ENCODE measurements at regions not wholly inside any gene's neighbourhood (a gene's known extent, or its start where the extent isn't known, plus 50 kb on each side); places are given as distances from the start of the nearest gene placed in this dataset.

GRCh38 chr18:72648481-72648960, 104.4 kb upstream of the CBLN2 start:
- no peaks in the 10 kb centered on the region for H3K9me3 ChIP-seq (ENCODE audit: control insufficient read depth, low read length)
- H3K27me3 ChIP-seq (ENCODE audit: control insufficient read depth in 1 of 2, insufficient read depth in 2 of 2, low read length in 1 of 2): no peaks in the 10 kb centered on the region
- ATAC-seq (ENCODE audit: low FRiP score) (no peak), DNase-seq (no peak)
- H3K4me1 ChIP-seq (ENCODE audit: control insufficient read depth in 1 of 2, insufficient read depth in 2 of 2, low read length in 2 of 2): no peaks in the 10 kb centered on the region
- intact Hi-C loops (cut with DNase I): no loop called here
- no peak overlapping the region for H3K4me3 ChIP-seq (ENCODE audit: low read length in 2 of 2)
- no peak overlapping the region for H3K27ac ChIP-seq (ENCODE audit: low read depth in 1 of 2, low read length in 2 of 2)
- H3K36me3 ChIP-seq (ENCODE audit: control insufficient read depth in 1 of 2, insufficient read depth in 2 of 2, low read length in 1 of 2): no peaks in the 10 kb centered on the region

- no peaks in the 10 kb centered on the region for H3K27me3 ChIP-seq (ENCODE audit: control insufficient read depth in 1 of 2, insufficient read depth in 2 of 2, low read length in 1 of 2)
- ATAC-seq (ENCODE audit: low FRiP score) (no peak), DNase-seq (no peak)
- no peaks in the 10 kb centered on the region for H3K4me1 ChIP-seq (ENCODE audit: control insufficient read depth in 1 of 2, insufficient read depth in 2 of 2, low read length in 2 of 2)
- H3K4me3 ChIP-seq (ENCODE audit: low read length in 2 of 2): no peak overlapping the region
- no peaks in the 10 kb centered on the region for H3K9me3 ChIP-seq (ENCODE audit: control insufficient read depth, low read length)
- intact Hi-C loops (cut with DNase I): no loop called here
- whole genome bisulfite sequencing, 2 donors: 85 to 88% methylated on average over 3 of the region's 3 CpGs
- no peak overlapping the region for H3K27ac ChIP-seq (ENCODE audit: low read depth in 1 of 2, low read length in 2 of 2)
- H3K36me3 ChIP-seq (ENCODE audit: control insufficient read depth in 1 of 2, insufficient read depth in 2 of 2, low read length in 1 of 2): no peaks in the 10 kb centered on the region
Observed at GRCh38 chr18:72648079-72648478, 103.9 kb upstream of the CBLN2 start.

GRCh38 chr18:72640557-72640956, 96.4 kb upstream of the CBLN2 start:
- intact Hi-C loops (cut with DNase I): no loop called here
- no peak overlapping the region for H3K4me3 ChIP-seq (ENCODE audit: low read length in 2 of 2)
- no peak overlapping the region for H3K27ac ChIP-seq (ENCODE audit: low read depth in 1 of 2, low read length in 2 of 2)

GRCh38 chr18:72638376-72638775, 94.2 kb upstream of the CBLN2 start:
- 35 to 38% methylated on average over 3 of the region's 3 CpGs for WGBS, 2 donors
- DNase-seq (no peak), ATAC-seq (ENCODE audit: low FRiP score) (no peak)
- Histone ChIP-seq H3K27ac (ENCODE audit: low read depth in 1 of 2, low read length in 2 of 2) (no peak overlapping the region), H3K27me3 (ENCODE audit: control insufficient read depth in 1 of 2, insufficient read depth in 2 of 2, low read length in 1 of 2) (no peaks in the 10 kb centered on the region), H3K36me3 (ENCODE audit: control insufficient read depth in 1 of 2, insufficient read depth in 2 of 2, low read length in 1 of 2) (no peaks in the 10 kb centered on the region), H3K4me1 (ENCODE audit: control insufficient read depth in 1 of 2, insufficient read depth in 2 of 2, low read length in 2 of 2) (no peaks in the 10 kb centered on the region), H3K9me3 (ENCODE audit: control insufficient read depth, low read length) (no peaks in the 10 kb centered on the region), H3K4me3 (ENCODE audit: low read length in 2 of 2) (no peak overlapping the region)
- intact Hi-C loops (cut with DNase I): no loop called here

More at GRCh38 chr18:72640557-72640956, 96.4 kb upstream of the CBLN2 start:
- Histone ChIP-seq H3K36me3 (ENCODE audit: control insufficient read depth in 1 of 2, insufficient read depth in 2 of 2, low read length in 1 of 2) (no peaks in the 10 kb centered on the region), H3K9me3 (ENCODE audit: control insufficient read depth, low read length) (no peaks in the 10 kb centered on the region), H3K27me3 (ENCODE audit: control insufficient read depth in 1 of 2, insufficient read depth in 2 of 2, low read length in 1 of 2) (no peaks in the 10 kb centered on the region), H3K4me1 (ENCODE audit: control insufficient read depth in 1 of 2, insufficient read depth in 2 of 2, low read length in 2 of 2) (no peaks in the 10 kb centered on the region)
- 62 to 79% methylated on average over 2 of the region's 2 CpGs for WGBS, 2 donors
- no peak for DNase-seq
- ATAC-seq (ENCODE audit: low FRiP score): no peak

- ATAC-seq (ENCODE audit: low FRiP score) (no peak), DNase-seq (no peak)
- Histone ChIP-seq H3K36me3 (ENCODE audit: control insufficient read depth in 1 of 2, insufficient read depth in 2 of 2, low read length in 1 of 2) (no peaks in the 10 kb centered on the region), H3K4me1 (ENCODE audit: control insufficient read depth in 1 of 2, insufficient read depth in 2 of 2, low read length in 2 of 2) (no peaks in the 10 kb centered on the region), H3K27me3 (ENCODE audit: control insufficient read depth in 1 of 2, insufficient read depth in 2 of 2, low read length in 1 of 2) (no peaks in the 10 kb centered on the region), H3K27ac (ENCODE audit: low read depth in 1 of 2, low read length in 2 of 2) (no peak overlapping the region), H3K4me3 (ENCODE audit: low read length in 2 of 2) (no peak overlapping the region), H3K9me3 (ENCODE audit: control insufficient read depth, low read length) (no peaks in the 10 kb centered on the region)
- WGBS, 2 donors: 82 to 86% methylated on average over 10 of the region's 10 CpGs
- intact Hi-C loops (cut with DNase I): no loop called here
Observed at GRCh38 chr18:72637721-72638120, 93.6 kb upstream of the CBLN2 start.

GRCh38 chr18:72637299-72637698, 93.2 kb upstream of the CBLN2 start:
- Histone ChIP-seq H3K4me1 (ENCODE audit: control insufficient read depth in 1 of 2, insufficient read depth in 2 of 2, low read length in 2 of 2) (no peaks in the 10 kb centered on the region), H3K9me3 (ENCODE audit: control insufficient read depth, low read length) (no peaks in the 10 kb centered on the region), H3K4me3 (ENCODE audit: low read length in 2 of 2) (no peak overlapping the region), H3K36me3 (ENCODE audit: control insufficient read depth in 1 of 2, insufficient read depth in 2 of 2, low read length in 1 of 2) (no peaks in the 10 kb centered on the region), H3K27ac (ENCODE audit: low read depth in 1 of 2, low read length in 2 of 2) (no peak overlapping the region), H3K27me3 (ENCODE audit: control insufficient read depth in 1 of 2, insufficient read depth in 2 of 2, low read length in 1 of 2) (no peaks in the 10 kb centered on the region)
- ATAC-seq (ENCODE audit: low FRiP score): no peak
- 67 to 71% methylated on average over 6 of the region's 6 CpGs for WGBS, 2 donors
- no peak for DNase-seq
- intact Hi-C loops (cut with DNase I): no loop called here

- H3K27me3 ChIP-seq (ENCODE audit: control insufficient read depth in 1 of 2, insufficient read depth in 2 of 2, low read length in 1 of 2): no peaks in the 10 kb centered on the region
- H3K36me3 ChIP-seq (ENCODE audit: control insufficient read depth in 1 of 2, insufficient read depth in 2 of 2, low read length in 1 of 2): no peaks in the 10 kb centered on the region
- H3K27ac ChIP-seq (ENCODE audit: low read depth in 1 of 2, low read length in 2 of 2): no peak overlapping the region
- no peak overlapping the region for H3K4me3 ChIP-seq (ENCODE audit: low read length in 2 of 2)
- no peak for DNase-seq
- no peak for ATAC-seq (ENCODE audit: low FRiP score)
- no peaks in the 10 kb centered on the region for H3K4me1 ChIP-seq (ENCODE audit: control insufficient read depth in 1 of 2, insufficient read depth in 2 of 2, low read length in 2 of 2)
- H3K9me3 ChIP-seq (ENCODE audit: control insufficient read depth, low read length): no peaks in the 10 kb centered on the region
- intact Hi-C loops (cut with DNase I): no loop called here
Observed at GRCh38 chr18:72636611-72637010, 92.5 kb upstream of the CBLN2 start.

- H3K4me3 ChIP-seq (ENCODE audit: low read length in 2 of 2): no peak overlapping the region
- intact Hi-C loops (cut with DNase I): no loop called here
- WGBS, 2 donors: 68% methylated on average over 2 of the region's 2 CpGs
- H3K27me3 ChIP-seq (ENCODE audit: control insufficient read depth in 1 of 2, insufficient read depth in 2 of 2, low read length in 1 of 2): no peaks in the 10 kb centered on the region
- H3K36me3 ChIP-seq (ENCODE audit: control insufficient read depth in 1 of 2, insufficient read depth in 2 of 2, low read length in 1 of 2): no peaks in the 10 kb centered on the region
- no peak overlapping the region for H3K27ac ChIP-seq (ENCODE audit: low read depth in 1 of 2, low read length in 2 of 2)
- H3K4me1 ChIP-seq (ENCODE audit: control insufficient read depth in 1 of 2, insufficient read depth in 2 of 2, low read length in 2 of 2): no peaks in the 10 kb centered on the region
- H3K9me3 ChIP-seq (ENCODE audit: control insufficient read depth, low read length): no peaks in the 10 kb centered on the region
- DNase-seq (no peak), ATAC-seq (ENCODE audit: low FRiP score) (no peak)
Observed at GRCh38 chr18:72634500-72634899, 90.4 kb upstream of the CBLN2 start.

- Histone ChIP-seq H3K4me3 (ENCODE audit: low read length in 2 of 2) (no peak overlapping the region), H3K27ac (ENCODE audit: low read depth in 1 of 2, low read length in 2 of 2) (no peak overlapping the region), H3K4me1 (ENCODE audit: control insufficient read depth in 1 of 2, insufficient read depth in 2 of 2, low read length in 2 of 2) (no peaks in the 10 kb centered on the region), H3K9me3 (ENCODE audit: control insufficient read depth, low read length) (peaks cover 2% of the 10 kb centered on the region), H3K36me3 (ENCODE audit: control insufficient read depth in 1 of 2, insufficient read depth in 2 of 2, low read length in 1 of 2) (no peaks in the 10 kb centered on the region), H3K27me3 (ENCODE audit: control insufficient read depth in 1 of 2, insufficient read depth in 2 of 2, low read length in 1 of 2) (no peaks in the 10 kb centered on the region)
- ATAC-seq (ENCODE audit: low FRiP score): no peak
- WGBS, 2 donors: 70 to 79% methylated on average over 5 of the region's 5 CpGs
- intact Hi-C loops (cut with DNase I): no loop called here
- DNase-seq: no peak
Observed at GRCh38 chr18:72630991-72631390, 86.8 kb upstream of the CBLN2 start.
